K562 (cell line): ENCODE measurements at regions not wholly inside any gene's neighbourhood (a gene's known extent, or its start where the extent isn't known, plus 50 kb on each side); places are given as distances from the start of the nearest gene placed in this dataset.

Experiments
- ARID2 ChIP-seq: fragments of 450-650 bp; IDR thresholded peaks from 2 replicates; pipeline ENCODE4 v1.6.1; 2017; ENCODE audit warnings: antibody characterized with exemption, mild to moderate bottlenecking
- BRF1 ChIP-seq: IDR thresholded peaks from 3 replicates; pipeline ENCODE4 v1.6.1; 2011; ENCODE audit warnings: borderline replicate concordance, mild to moderate bottlenecking; ENCODE audit not compliant: insufficient read length; ENCODE audit errors: extremely low read depth
- EWSR1 ChIP-seq: fragments of 450-650 bp; IDR thresholded peaks from 2 replicates; pipeline ENCODE4 v1.6.1; 2018; ENCODE audit warnings: borderline replicate concordance, mild to moderate bottlenecking, low read depth, moderate library complexity; ENCODE audit not compliant: partially characterized antibody
- GABPB1 ChIP-seq: sonication (generic); formaldehyde crosslinking; IDR thresholded peaks from 2 replicates; pipeline ENCODE4 v1.8.0; 2022; ENCODE audit warnings: mild to moderate bottlenecking, missing genetic modification reagents
- GTF2E2 ChIP-seq: fragments of 200-800 bp; sonication (Bioruptor generic); IDR thresholded peaks from 2 replicates; pipeline ENCODE4 v1.6.1; 2016; ENCODE audit warnings: missing genetic modification characterization, missing compliant biosample characterization
- LCOR ChIP-seq: sonication (generic); formaldehyde crosslinking; IDR thresholded peaks from 2 replicates; pipeline ENCODE4 v1.8.0; 2022; ENCODE audit warnings: mild to moderate bottlenecking, missing genetic modification reagents
- MBD2 ChIP-seq: sonication (generic); IDR thresholded peaks from 2 replicates; pipeline ENCODE4 v1.6.1; 2016; ENCODE audit warnings: low read depth, borderline replicate concordance
- NUFIP1 ChIP-seq: fragments of 450-650 bp; IDR thresholded peaks from 2 replicates; pipeline ENCODE4 v1.6.1; 2018; ENCODE audit not compliant: partially characterized antibody
- SIN3B ChIP-seq: fragments of 450-650 bp; IDR thresholded peaks from 2 replicates; pipeline ENCODE4 v1.6.1; 2017; ENCODE audit warnings: low read depth, mild to moderate bottlenecking, moderate library complexity
- SPI1 ChIP-seq: IDR thresholded peaks from 2 replicates; pipeline ENCODE4 v1.6.1; 2011; ENCODE audit warnings: low read depth, low read length, control low read depth, borderline replicate concordance
- TRIM25 ChIP-seq: fragments of 450-650 bp; IDR thresholded peaks from 2 replicates; pipeline ENCODE4 v1.7.0; 2016; ENCODE audit warnings: borderline replicate concordance
- ZFP1 ChIP-seq: fragments of 450-650 bp; formaldehyde crosslinking; IDR thresholded peaks from 2 replicates; pipeline ENCODE4 v1.4.0; 2020; ENCODE audit warnings: mild to moderate bottlenecking, mixed read lengths
- TF ChIP-seq, protein P1 (sequence below): fragments of 150-350 bp; IDR thresholded peaks from 2 replicates; pipeline ENCODE4 v1.6.1; 2014; ENCODE audit warnings: low read depth, mild to moderate bottlenecking, low read length, borderline replicate concordance
- TF ChIP-seq, protein P2 (sequence below), 2 experiments: fragments of 450-650 bp in 1 of 2; sonication (generic) in 1 of 2; formaldehyde crosslinking in 1 of 2; IDR thresholded peaks; 2 replicates each; pipeline versions ENCODE4 v1.7.1 to v1.9.0; 2016 to 2022; ENCODE audit warnings: inconsistent platforms in 1 of 2, mild to moderate bottlenecking in 1 of 2, missing genetic modification reagents in 1 of 2

DNA sequence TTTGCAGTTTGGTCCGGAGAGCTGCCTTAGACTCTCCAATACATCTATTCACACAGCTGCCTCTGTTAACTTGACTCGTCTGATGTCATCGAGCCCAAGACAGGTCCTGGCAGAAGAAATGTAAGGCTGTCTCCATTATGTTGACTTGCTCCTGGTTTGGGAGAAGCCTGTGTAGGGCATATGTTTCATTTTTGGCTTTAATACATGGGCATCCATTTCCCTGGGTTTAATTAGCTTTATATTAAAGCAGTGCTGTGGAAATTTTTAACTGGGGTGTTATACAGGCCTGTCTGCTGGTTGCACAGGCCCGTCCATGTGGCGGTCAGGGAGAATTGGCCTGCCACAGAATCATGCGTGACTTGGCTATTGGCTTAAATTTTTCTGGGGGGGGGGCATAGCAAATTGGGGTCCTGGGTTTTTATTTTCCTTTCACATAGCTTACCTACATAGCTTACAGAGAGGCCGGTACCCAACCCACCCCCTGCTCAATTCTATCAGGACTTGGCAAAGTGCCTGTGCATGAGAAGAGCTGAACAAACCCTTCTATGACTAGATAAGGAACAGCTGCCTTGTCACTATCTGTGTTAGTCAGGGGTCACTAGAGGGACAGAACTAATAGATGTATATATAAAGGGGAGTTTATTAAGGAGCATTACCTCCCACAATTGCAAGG, 123.5 kb upstream of the WDR1 start (continued):
- TF ChIP-seq NUFIP1, result no peak
- TF ChIP-seq GABPB1, result no peak
- TF ChIP-seq EWSR1, result no peak
- no peak for TF ChIP-seq MBD2
- no peak for TF ChIP-seq LCOR
- TF ChIP-seq TRIM25, result no peak
- no peak for TF ChIP-seq GTF2E2 (tag)
- TF ChIP-seq, protein P1, sequence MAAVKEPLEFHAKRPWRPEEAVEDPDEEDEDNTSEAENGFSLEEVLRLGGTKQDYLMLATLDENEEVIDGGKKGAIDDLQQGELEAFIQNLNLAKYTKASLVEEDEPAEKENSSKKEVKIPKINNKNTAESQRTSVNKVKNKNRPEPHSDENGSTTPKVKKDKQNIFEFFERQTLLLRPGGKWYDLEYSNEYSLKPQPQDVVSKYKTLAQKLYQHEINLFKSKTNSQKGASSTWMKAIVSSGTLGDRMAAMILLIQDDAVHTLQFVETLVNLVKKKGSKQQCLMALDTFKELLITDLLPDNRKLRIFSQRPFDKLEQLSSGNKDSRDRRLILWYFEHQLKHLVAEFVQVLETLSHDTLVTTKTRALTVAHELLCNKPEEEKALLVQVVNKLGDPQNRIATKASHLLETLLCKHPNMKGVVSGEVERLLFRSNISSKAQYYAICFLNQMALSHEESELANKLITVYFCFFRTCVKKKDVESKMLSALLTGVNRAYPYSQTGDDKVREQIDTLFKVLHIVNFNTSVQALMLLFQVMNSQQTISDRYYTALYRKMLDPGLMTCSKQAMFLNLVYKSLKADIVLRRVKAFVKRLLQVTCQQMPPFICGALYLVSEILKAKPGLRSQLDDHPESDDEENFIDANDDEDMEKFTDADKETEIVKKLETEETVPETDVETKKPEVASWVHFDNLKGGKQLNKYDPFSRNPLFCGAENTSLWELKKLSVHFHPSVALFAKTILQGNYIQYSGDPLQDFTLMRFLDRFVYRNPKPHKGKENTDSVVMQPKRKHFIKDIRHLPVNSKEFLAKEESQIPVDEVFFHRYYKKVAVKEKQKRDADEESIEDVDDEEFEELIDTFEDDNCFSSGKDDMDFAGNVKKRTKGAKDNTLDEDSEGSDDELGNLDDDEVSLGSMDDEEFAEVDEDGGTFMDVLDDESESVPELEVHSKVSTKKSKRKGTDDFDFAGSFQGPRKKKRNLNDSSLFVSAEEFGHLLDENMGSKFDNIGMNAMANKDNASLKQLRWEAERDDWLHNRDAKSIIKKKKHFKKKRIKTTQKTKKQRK, result no peak
- no peak for TF ChIP-seq BRF1
- TF ChIP-seq, protein P2, sequence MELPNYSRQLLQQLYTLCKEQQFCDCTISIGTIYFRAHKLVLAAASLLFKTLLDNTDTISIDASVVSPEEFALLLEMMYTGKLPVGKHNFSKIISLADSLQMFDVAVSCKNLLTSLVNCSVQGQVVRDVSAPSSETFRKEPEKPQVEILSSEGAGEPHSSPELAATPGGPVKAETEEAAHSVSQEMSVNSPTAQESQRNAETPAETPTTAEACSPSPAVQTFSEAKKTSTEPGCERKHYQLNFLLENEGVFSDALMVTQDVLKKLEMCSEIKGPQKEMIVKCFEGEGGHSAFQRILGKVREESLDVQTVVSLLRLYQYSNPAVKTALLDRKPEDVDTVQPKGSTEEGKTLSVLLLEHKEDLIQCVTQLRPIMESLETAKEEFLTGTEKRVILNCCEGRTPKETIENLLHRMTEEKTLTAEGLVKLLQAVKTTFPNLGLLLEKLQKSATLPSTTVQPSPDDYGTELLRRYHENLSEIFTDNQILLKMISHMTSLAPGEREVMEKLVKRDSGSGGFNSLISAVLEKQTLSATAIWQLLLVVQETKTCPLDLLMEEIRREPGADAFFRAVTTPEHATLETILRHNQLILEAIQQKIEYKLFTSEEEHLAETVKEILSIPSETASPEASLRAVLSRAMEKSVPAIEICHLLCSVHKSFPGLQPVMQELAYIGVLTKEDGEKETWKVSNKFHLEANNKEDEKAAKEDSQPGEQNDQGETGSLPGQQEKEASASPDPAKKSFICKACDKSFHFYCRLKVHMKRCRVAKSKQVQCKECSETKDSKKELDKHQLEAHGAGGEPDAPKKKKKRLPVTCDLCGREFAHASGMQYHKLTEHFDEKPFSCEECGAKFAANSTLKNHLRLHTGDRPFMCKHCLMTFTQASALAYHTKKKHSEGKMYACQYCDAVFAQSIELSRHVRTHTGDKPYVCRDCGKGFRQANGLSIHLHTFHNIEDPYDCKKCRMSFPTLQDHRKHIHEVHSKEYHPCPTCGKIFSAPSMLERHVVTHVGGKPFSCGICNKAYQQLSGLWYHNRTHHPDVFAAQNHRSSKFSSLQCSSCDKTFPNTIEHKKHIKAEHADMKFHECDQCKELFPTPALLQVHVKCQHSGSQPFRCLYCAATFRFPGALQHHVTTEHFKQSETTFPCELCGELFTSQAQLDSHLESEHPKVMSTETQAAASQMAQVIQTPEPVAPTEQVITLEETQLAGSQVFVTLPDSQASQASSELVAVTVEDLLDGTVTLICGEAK (IDR thresholded peaks at IDR 0.05), result peak; percentile 30; the same call in 1 of the 2 replicates
- TF ChIP-seq, protein P2 (CRISPR knock-in tag; IDR thresholded peaks at IDR 0.05), result no peak
- no peak for TF ChIP-seq ARID2
- no peak for TF ChIP-seq SPI1
- TF ChIP-seq SIN3B, result no peak
- no peak for TF ChIP-seq ZFP1
